H4 (cell line): ENCODE measurements at regions not wholly inside any gene's neighbourhood (a gene's known extent, or its start where the extent isn't known, plus 50 kb on each side); places are given as distances from the start of the nearest gene placed in this dataset.
"Not testable (repeated sequence)": the region's sequence is repeated elsewhere in the genome, so short reads cannot be mapped to it uniquely, and the experiment has no call there.

ENCODE experiments used
- DNase-seq: peaks from one replicate; pipeline ENCODE4 v3.0.0-alpha.2; 2015; ENCODE audit warnings: low spot score

DNA sequence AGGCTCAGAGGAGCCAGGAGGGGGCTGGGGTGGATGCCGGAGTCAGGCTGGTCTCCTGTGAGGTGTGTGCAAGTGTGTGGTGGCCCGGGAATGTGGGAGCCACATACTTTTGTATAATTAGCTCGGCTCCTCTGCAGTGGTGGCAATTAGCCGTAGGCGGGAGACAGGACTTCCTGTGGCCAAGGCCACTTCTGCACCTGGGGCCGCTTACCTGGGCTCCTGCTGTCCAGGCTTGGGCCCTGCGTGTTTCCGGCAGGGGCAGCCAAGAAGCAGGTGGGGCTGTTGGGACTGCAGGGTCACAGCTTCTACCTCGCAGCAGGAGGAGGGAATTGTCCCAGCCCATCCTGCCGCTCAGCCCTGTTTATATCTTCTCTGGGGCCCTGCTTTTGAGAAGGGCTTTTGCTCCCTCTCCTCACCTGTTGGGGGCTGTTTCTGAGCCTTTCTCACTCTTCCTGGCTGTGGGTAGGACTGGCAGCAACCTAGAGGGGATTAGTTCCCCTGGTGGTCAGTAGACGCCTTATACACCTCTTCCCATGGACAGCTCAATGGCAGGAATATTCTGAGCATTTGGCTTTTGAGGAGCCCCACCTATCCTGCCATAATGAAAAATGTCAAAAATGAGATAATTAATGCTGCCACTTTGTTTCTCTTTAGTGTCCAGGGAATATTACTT, 145.4 kb upstream of the PITX1 start:
- DNase-seq = no peak

DNA sequence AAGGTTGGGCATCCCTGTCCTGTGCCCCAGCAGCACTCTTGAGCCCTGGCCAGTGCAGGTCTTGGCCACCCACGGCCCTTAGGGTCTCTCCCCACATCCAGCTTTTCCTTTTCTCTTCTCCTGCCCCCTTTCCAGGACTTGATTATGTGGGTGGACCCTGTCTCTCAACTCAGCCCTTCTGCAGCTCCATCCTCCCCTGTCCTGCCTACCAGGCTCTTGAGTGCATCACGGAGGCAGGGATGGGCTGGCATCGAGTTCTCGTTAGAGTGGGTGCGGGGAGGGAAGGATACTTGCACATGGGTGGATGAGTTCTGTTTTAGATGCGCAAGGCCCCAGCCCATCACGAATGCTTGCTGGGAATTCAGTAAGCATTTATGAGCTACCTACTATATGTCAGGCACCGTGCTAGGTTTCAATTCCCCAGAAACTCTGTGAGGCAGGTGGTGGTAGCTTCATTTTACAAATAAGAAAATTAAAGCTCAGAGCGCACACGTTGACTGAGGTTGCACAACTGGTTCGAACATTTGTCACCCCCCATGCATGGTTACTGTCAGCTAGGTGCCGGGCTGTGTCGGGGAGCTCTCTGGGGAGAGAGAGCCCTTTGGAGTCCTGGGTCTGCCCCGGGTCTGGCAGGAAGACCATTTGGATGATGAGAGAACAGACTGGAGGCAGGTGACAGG, 144.6 kb upstream of the PITX1 start:
- no peak for DNase-seq

DNA sequence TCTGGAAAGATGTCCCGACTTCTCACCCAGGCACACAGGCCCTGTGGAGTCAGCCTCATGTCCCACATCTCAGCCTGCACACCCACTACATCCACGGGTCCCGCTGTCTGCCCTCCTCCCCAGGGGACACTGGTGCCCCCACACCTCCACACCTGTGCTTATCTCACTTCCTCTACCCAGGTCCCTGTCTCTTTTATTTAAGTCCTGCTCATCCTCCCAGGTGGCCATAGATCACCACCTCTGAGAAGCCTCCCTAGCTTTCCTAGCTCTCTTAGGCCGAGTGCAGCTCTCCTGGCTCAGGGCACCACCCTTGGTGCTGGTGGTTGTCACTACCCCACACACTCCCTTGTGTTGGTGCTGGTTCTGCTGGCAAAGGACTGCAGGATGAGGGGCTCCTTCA, 143.6 kb upstream of the PITX1 start:
- no peak for DNase-seq

DNA sequence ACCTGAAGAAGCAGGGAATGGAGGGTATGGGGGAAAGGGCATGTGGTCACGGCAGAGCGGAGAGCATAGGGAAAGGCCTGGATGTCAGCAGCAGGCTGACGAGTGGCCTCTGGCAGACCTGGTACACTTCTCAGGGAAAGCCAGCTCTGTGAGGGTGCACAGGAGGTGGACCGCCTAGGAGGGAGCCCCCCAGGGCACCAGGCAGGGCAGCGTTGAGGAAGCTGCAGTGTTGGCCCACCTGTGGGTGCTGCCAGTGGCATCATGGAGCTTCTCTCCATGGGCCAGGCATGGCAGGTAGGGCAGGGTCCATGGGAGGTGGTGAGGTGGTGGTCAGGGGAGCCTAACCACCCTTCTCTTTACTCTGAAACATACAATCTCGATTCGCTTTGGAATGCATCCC, 143.0 kb upstream of the PITX1 start:
- DNase-seq = no peak

DNA sequence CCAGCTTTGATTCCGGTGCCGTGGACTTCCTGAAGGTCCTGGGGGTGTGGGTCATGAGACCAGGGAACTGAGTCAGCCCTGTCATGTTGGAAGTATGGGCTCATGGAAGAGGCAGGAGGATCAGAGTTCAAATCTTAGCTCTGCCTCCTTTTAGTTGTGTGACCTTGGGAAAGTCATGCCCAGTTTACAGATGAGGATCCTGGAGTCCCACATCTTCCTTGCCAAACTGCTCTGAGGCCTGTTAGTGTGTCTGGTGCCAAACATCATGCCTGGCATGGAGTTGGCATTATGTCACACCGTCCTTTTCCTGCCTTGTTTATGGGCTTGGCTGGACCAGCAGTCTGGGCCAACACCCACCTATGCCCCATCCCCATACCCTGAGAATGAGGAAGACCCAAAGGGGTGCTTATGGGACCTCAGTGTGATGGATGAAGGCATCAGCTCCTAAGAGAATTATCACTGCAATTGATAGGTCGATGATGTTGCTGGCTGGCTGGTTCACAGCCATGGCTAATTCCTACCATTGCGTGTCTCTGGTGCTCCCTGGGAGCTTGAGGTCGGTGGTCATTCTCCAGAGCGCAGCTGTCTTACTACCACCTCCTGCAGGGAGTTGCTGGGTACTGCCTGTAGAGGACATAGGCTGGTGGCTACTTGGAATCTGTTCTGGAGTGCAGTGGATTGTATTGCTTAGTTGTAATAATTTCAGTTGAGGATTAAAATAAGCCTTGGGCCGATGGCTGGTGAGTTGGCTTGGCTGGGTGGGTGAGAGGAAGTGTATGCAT, 140.5 kb upstream of the PITX1 start:
- no peak for DNase-seq

- no peak for DNase-seq
These were observed 139.7 kb upstream of the PITX1 start for GRCh38 chr5:135173662-135174290.

DNA sequence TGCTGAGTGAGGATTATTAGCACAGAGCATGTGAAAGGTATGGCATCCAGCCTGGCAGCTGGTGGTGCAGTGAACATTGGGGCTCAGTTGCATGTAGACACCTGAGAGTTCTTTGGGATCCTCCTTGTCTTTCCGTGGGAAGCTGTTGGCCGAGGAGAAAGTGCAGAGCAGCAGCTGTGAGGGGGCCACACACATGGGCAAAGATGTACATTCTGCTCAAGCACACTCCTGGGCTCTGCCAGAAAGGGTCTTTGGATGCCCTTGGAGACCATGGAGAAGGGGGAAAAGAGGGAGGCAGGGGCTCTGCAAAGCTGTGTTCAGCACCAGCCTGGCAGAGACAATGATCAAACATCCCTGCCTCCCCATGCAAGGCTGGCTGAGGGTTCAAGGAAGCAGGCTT, 138.7 kb upstream of the PITX1 start:
- DNase-seq = no peak

GRCh38 chr5:135171336-135171735, 137.3 kb upstream of the PITX1 start:
- no peak for DNase-seq

DNA sequence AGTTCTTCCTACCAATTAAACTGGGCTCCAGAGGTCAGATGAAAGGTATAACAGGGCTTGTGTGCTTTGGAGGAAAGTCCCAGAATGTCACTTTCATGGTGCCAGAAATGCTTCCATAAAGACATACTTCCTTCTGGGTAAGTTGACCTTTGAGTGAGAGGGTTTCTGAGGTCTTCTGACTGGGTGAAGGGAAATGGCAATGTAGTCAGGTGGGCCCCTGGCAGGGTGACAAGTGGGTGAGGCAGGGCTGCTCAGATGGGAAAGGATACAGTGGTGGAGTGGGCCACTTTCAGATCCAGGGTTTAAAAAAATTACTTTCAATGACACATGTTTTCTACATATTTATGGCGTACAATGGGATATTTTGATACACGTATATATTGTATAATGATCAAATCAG, 136.5 kb upstream of the PITX1 start:
- DNase-seq = no peak

GRCh38 chr5:135169753-135170152, 135.7 kb upstream of the PITX1 start:
- no peak for DNase-seq

DNA sequence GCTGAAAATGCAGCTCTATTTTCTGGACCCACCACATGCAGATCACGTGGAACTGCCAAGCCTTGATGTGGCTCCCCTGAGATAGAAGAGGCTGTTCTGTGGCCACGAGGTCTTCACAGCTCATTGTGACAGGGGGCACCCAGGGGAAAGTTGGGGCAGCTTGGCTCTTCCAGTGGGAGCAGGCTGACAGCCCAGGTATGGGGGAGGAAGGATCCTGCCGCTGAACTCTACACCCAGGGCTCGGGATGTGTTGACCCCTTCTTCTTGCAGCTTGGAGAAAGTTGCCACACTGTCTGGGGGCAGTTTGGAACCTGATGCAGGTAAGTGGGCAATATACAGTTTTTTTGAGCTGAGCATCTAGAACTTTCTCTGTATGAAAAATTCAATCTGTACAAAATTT, 133.6 kb upstream of the PITX1 start:
- no peak for DNase-seq

- not testable (repeated sequence) for DNase-seq
These were observed 131.0 kb upstream of the PITX1 start for GRCh38 chr5:135164873-135165614.

- DNase-seq = no peak
These were observed 129.9 kb upstream of the PITX1 start for GRCh38 chr5:135163964-135164363.

GRCh38 chr5:135163391-135163790, 129.4 kb upstream of the PITX1 start:
- no peak for DNase-seq

- no peak for DNase-seq
These were observed 128.7 kb upstream of the PITX1 start for GRCh38 chr5:135162661-135163265.

DNA sequence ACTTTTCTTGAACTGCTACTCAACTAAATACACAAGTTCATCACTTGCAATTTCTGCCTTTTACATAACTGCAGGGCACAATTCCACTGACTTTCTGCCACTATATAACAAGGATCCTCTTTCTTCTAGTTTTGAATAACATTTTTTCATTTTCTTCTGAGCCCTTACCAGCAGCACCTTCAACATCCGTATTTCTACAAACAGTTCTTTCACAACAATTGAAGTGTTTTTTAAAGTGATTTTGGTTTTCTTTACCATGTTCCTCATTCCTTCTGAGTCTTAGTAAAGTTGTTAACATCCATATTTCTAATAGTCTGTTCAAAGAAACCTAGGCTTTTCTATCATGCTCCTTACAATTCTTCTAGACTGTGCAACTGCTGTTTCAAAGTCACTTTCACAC, 127.2 kb upstream of the PITX1 start:
- DNase-seq = no peak

- no peak for DNase-seq
These were observed 126.1 kb upstream of the PITX1 start for GRCh38 chr5:135160036-135160675.

- no peak for DNase-seq
These were observed 125.6 kb upstream of the PITX1 start for GRCh38 chr5:135159626-135160025.

- DNase-seq = no peak
These were observed 125.0 kb upstream of the PITX1 start for GRCh38 chr5:135158982-135159381.

- DNase-seq = no peak
These were observed 124.3 kb upstream of the PITX1 start for GRCh38 chr5:135158314-135158697.
